Liver (tissue), 8 donors: ENCODE measurements at regions not wholly inside any gene's neighbourhood (a gene's known extent, or its start where the extent isn't known, plus 50 kb on each side); places are given as distances from the start of the nearest gene placed in this dataset.

Source experiments
- DNase-seq: peaks from one replicate; pipeline ENCODE4 v3.0.0-alpha.2; 2017; ENCODE audit warnings: low spot score
- H3K27ac ChIP-seq, 2 donors: one replicate each; pipeline ENCODE4 v1.7.0; 2013; ENCODE audit warnings: inconsistent platforms in 2 of 2, low read length in 2 of 2, control low read depth in 1 of 2, low read depth in 1 of 2, mild to moderate bottlenecking in 1 of 2
- H3K27me3 ChIP-seq, 4 donors: one replicate each; pipeline versions ENCODE4 v1.6.1 to v1.7.0; 2013; ENCODE audit warnings: low read length in 3 of 4, inconsistent platforms in 1 of 4, mild to moderate bottlenecking in 1 of 4, moderate library complexity in 1 of 4; ENCODE audit not compliant: control insufficient read depth in 4 of 4, insufficient read depth in 4 of 4
- H3K36me3 ChIP-seq, 4 donors: one replicate each; pipeline versions ENCODE4 v1.6.1 to v1.7.0; 2013; ENCODE audit warnings: low read length in 3 of 4, mild to moderate bottlenecking in 3 of 4, low read depth in 1 of 4, moderate library complexity in 1 of 4; ENCODE audit not compliant: control insufficient read depth in 4 of 4, insufficient read depth in 3 of 4
- H3K4me1 ChIP-seq, 4 donors: one replicate each; pipeline versions ENCODE4 v1.6.1 to v1.7.0; 2013; ENCODE audit warnings: low read length in 3 of 4, mild to moderate bottlenecking in 3 of 4, moderate library complexity in 1 of 4; ENCODE audit not compliant: control insufficient read depth in 4 of 4, insufficient read depth in 4 of 4
- H3K4me3 ChIP-seq, 3 donors: one replicate each; pipeline versions ENCODE4 v1.6.1 to v1.7.0; 2013; ENCODE audit warnings: low read length in 3 of 3, control low read depth in 1 of 3, low read depth in 1 of 3, mild to moderate bottlenecking in 1 of 3
- H3K9ac ChIP-seq, 2 donors: one replicate each; pipeline ENCODE4 v1.7.0; 2013; ENCODE audit warnings: low read length in 2 of 2, mild to moderate bottlenecking in 2 of 2, moderate library complexity in 2 of 2, control low read depth in 1 of 2, low read depth in 1 of 2
- H3K9me3 ChIP-seq, 4 donors: one replicate each; pipeline versions ENCODE4 v1.6.1 to v1.7.0; 2013; ENCODE audit warnings: low read length in 3 of 4; ENCODE audit not compliant: control insufficient read depth in 4 of 4
- ATF3 ChIP-seq: IDR thresholded peaks from 2 replicates; pipeline ENCODE4 v1.6.1; 2016; ENCODE audit warnings: antibody characterized with exemption
- CTCF ChIP-seq: fragments of 150-350 bp; IDR thresholded peaks from 2 replicates; pipeline ENCODE4 v1.5.1; 2017; ENCODE audit warnings: improper control_type of control experiment, low read depth, low read length; ENCODE audit not compliant: missing input control
- FOXA1 ChIP-seq: IDR thresholded peaks from 2 replicates; pipeline ENCODE4 v1.6.1; 2016; ENCODE audit warnings: antibody characterized with exemption
- HNF4A ChIP-seq, 2 donors: conservative IDR thresholded peaks; 2 replicates each; pipeline ENCODE4 v1.6.1; 2016; ENCODE audit warnings: antibody characterized with exemption in 2 of 2, mild to moderate bottlenecking in 2 of 2
- RAD21 ChIP-seq, 2 donors: IDR thresholded peaks; 2 replicates each; pipeline ENCODE4 v1.6.1; 2016; ENCODE audit warnings: antibody characterized with exemption in 2 of 2, mild to moderate bottlenecking in 2 of 2
- REST ChIP-seq: IDR thresholded peaks from 2 replicates; pipeline ENCODE4 v1.6.1; 2016; ENCODE audit warnings: antibody characterized with exemption, mild to moderate bottlenecking
- SP1 ChIP-seq: IDR thresholded peaks from 2 replicates; pipeline ENCODE4 v1.6.1; 2018; ENCODE audit warnings: antibody characterized with exemption, mild to moderate bottlenecking
- YY1 ChIP-seq: IDR thresholded peaks from 2 replicates; pipeline ENCODE4 v1.6.1; 2016; ENCODE audit warnings: antibody characterized with exemption, mild to moderate bottlenecking
- ZBTB33 ChIP-seq: IDR thresholded peaks from 2 replicates; pipeline ENCODE4 v1.6.1; 2016; ENCODE audit warnings: antibody characterized with exemption
- WGBS: extraction: QIAGEN DNeasy Blood & Tissue Kit; methylation state at CpG from one replicate; pipeline ENCODE4 v1.1.7; 2013; 5-methylcytosine and 5-hydroxymethylcytosine counted together
- donor health status: healthy.
- donor health status: healthy.
- donor health status: healthy.
- donor health status: healthy.
- donor health status: healthy.

GRCh38 chr12:108459149-108459548 is 55.9 kb upstream of the FICD start:
- Histone ChIP-seq H3K9me3 (no peaks in the 10 kb centered on the region), H3K27me3 (peaks cover 0 to 4% (median 4%) of the 10 kb centered on the region in 4 donors), H3K27ac (no peak overlapping the region), H3K9ac (no peak overlapping the region), H3K36me3 (no peaks in the 10 kb centered on the region), H3K4me3 (no peak overlapping the region), H3K4me1 (no peaks in the 10 kb centered on the region)
- no peak for DNase-seq
- 34% methylated on average over 3 of the region's 3 CpGs for WGBS
- TF ChIP-seq ATF3 (no peak), ZBTB33 (no peak), CTCF (no peak), HNF4A (conservative IDR thresholded peaks at IDR 0.05) (no peak)

- Histone ChIP-seq H3K9ac (no peak overlapping the region), H3K4me1 (no peaks in the 10 kb centered on the region), H3K27me3 (peaks cover 0 to 4% (median 2%) of the 10 kb centered on the region in 4 donors), H3K36me3 (no peaks in the 10 kb centered on the region), H3K9me3 (no peaks in the 10 kb centered on the region), H3K4me3 (no peak overlapping the region), H3K27ac (no peak overlapping the region)
- no peak for DNase-seq
- 46% methylated on average over 7 of the region's 7 CpGs for WGBS
- TF ChIP-seq SP1 (no peak), FOXA1 (no peak), YY1 (no peak), RAD21 (IDR thresholded peaks at IDR 0.05) (peak; percentile 6 to 23), REST (no peak)
Observed at GRCh38 chr12:108457734-108458361, 57.2 kb upstream of the FICD start.
